Sigmoid colon (tissue), 4 donors: ENCODE measurements at regions not wholly inside any gene's neighbourhood (a gene's known extent, or its start where the extent isn't known, plus 50 kb on each side); places are given as distances from the start of the nearest gene placed in this dataset.

ENCODE experiments used
- CTCF ChIP-seq, 4 experiments: fragments of 450-650 bp in 3 of 4; fragments of 200-600 bp in 1 of 4; IDR thresholded peaks; one replicate each; pipeline ENCODE4 v1.5.1; 2016 to 2019; ENCODE audit warnings: antibody characterized with exemption in 4 of 4, mild to moderate bottlenecking in 3 of 4, moderate library complexity in 2 of 4
- EP300 ChIP-seq, 4 donors: sonication (generic); formaldehyde crosslinking; IDR thresholded peaks; one replicate each; pipeline ENCODE4 v1.6.1; 2017; ENCODE audit warnings: antibody characterized with exemption in 4 of 4

GRCh38 chr11:122022646-122023045, 93.4 kb downstream of the BLID start:
- TF ChIP-seq CTCF (IDR thresholded peaks at IDR 0.05): no peak
- no peak for TF ChIP-seq EP300 (IDR thresholded peaks at IDR 0.05)
